ENCODE measurements at regions not wholly inside any gene's neighbourhood (a gene's known extent, or its start where the extent isn't known, plus 50 kb on each side); places are given as distances from the start of the nearest gene placed in this dataset.

- no peak for TF ChIP-seq CTCF (IDR thresholded peaks at IDR 0.05)
- no peak for TF ChIP-seq EZH2 (IDR thresholded peaks at IDR 0.05)
Observed at GRCh38 chr19:34017024-34017423, 155.3 kb upstream of the LSM14A start.
